Jurkat, Clone E6-1 (cell line): ENCODE measurements at regions not wholly inside any gene's neighbourhood (a gene's known extent, or its start where the extent isn't known, plus 50 kb on each side); places are given as distances from the start of the nearest gene placed in this dataset.
A peak's percentile ranks its signal among the peaks of the same experiment; 100 is the strongest.
"Not testable (repeated sequence)": the region's sequence is repeated elsewhere in the genome, so short reads cannot be mapped to it uniquely, and the experiment has no call there.

Experiments used
- DNase-seq: peaks from one replicate; pipeline ENCODE4 v3.0.0-alpha.2; 2011; ENCODE audit warnings: low read depth, low spot score
- H3K4me3 ChIP-seq: 2 replicates; pipeline ENCODE4 v1.5.1; 2011; ENCODE audit warnings: mild to moderate bottlenecking, low read length, control low read depth, moderate library complexity

- DNase-seq, result no peak
- no peak overlapping the region for H3K4me3 ChIP-seq
Observed at GRCh38 chr19:28309070-28309469, 903.9 kb downstream of the UQCRFS1 start.

GRCh38 chr19:28307963-28308362 lies 905.0 kb downstream of the UQCRFS1 start:
- DNase-seq, result no peak
- H3K4me3 ChIP-seq, result no peak overlapping the region

GRCh38 chr19:28307487-28307886 lies 905.5 kb downstream of the UQCRFS1 start:
- no peak for DNase-seq
- no peak overlapping the region for H3K4me3 ChIP-seq

GRCh38 chr19:28305513-28305912 lies 907.4 kb downstream of the UQCRFS1 start:
- DNase-seq, result peak; percentile 70
- no peak overlapping the region for H3K4me3 ChIP-seq

GRCh38 chr19:28303502-28303901 lies 909.4 kb downstream of the UQCRFS1 start:
- DNase-seq, result peak; percentile 12
- H3K4me3 ChIP-seq, result no peak overlapping the region

- DNase-seq, result peak; percentile 11
- no peak overlapping the region for H3K4me3 ChIP-seq
Observed at GRCh38 chr19:28301961-28302360, 911.0 kb downstream of the UQCRFS1 start.

GRCh38 chr19:28301463-28301862 lies 911.5 kb downstream of the UQCRFS1 start:
- no peak for DNase-seq

GRCh38 chr19:28299649-28300048 lies 913.3 kb downstream of the UQCRFS1 start:
- no peak overlapping the region for H3K4me3 ChIP-seq
- DNase-seq, result no peak

More at GRCh38 chr19:28301463-28301862, 911.5 kb downstream of the UQCRFS1 start:
- H3K4me3 ChIP-seq, result no peak overlapping the region

- H3K4me3 ChIP-seq, result no peak overlapping the region
- no peak for DNase-seq
Observed at GRCh38 chr19:28297586-28298157, 915.3 kb downstream of the UQCRFS1 start.

- no peak for DNase-seq
Observed at GRCh38 chr19:28297036-28297435, 915.9 kb downstream of the UQCRFS1 start.

GRCh38 chr19:28296506-28296905 lies 916.4 kb downstream of the UQCRFS1 start:
- no peak overlapping the region for H3K4me3 ChIP-seq
- DNase-seq, result no peak

More at GRCh38 chr19:28297036-28297435, 915.9 kb downstream of the UQCRFS1 start:
- no peak overlapping the region for H3K4me3 ChIP-seq

- H3K4me3 ChIP-seq, DNase-seq: not testable (repeated sequence)
Observed at GRCh38 chr19:28294975-28295374, 918.0 kb downstream of the UQCRFS1 start.

- H3K4me3 ChIP-seq, result no peak overlapping the region
- no peak for DNase-seq
Observed at GRCh38 chr19:28294395-28294794, 918.6 kb downstream of the UQCRFS1 start.

GRCh38 chr19:28293685-28294084 lies 919.3 kb downstream of the UQCRFS1 start:
- H3K4me3 ChIP-seq, result no peak overlapping the region
- DNase-seq, result no peak

GRCh38 chr19:28292822-28293500 lies 920.0 kb downstream of the UQCRFS1 start:
- H3K4me3 ChIP-seq, result no peak overlapping the region
- DNase-seq, result no peak

GRCh38 chr19:28291874-28292273 lies 921.1 kb downstream of the UQCRFS1 start:
- no peak overlapping the region for H3K4me3 ChIP-seq
- DNase-seq, result no peak

- DNase-seq, result no peak
- H3K4me3 ChIP-seq, result no peak overlapping the region
Observed at GRCh38 chr19:28290963-28291657, 921.8 kb downstream of the UQCRFS1 start.

GRCh38 chr19:28289295-28290063 lies 923.5 kb downstream of the UQCRFS1 start:
- no peak overlapping the region for H3K4me3 ChIP-seq
- DNase-seq, result no peak

GRCh38 chr19:28288572-28289264 lies 924.2 kb downstream of the UQCRFS1 start:
- no peak for DNase-seq
- H3K4me3 ChIP-seq, result no peak overlapping the region
